Cardiac septum (tissue), 1 donor: ENCODE measurements at regions not wholly inside any gene's neighbourhood (a gene's known extent, or its start where the extent isn't known, plus 50 kb on each side); places are given as distances from the start of the nearest gene placed in this dataset.

Experiments
- DNase-seq: peaks from one replicate; pipeline ENCODE4 v3.0.0-alpha.2; 2020; ENCODE audit warnings: low spot score
- intact Hi-C: fragments of 100-400 bp; cut with DNase I; formaldehyde crosslinking; loops from one replicate; pipeline ENCODE4 v1.14.0; 2022
- donor health status: DM: no; HTN: no; CAD: no.

DNA sequence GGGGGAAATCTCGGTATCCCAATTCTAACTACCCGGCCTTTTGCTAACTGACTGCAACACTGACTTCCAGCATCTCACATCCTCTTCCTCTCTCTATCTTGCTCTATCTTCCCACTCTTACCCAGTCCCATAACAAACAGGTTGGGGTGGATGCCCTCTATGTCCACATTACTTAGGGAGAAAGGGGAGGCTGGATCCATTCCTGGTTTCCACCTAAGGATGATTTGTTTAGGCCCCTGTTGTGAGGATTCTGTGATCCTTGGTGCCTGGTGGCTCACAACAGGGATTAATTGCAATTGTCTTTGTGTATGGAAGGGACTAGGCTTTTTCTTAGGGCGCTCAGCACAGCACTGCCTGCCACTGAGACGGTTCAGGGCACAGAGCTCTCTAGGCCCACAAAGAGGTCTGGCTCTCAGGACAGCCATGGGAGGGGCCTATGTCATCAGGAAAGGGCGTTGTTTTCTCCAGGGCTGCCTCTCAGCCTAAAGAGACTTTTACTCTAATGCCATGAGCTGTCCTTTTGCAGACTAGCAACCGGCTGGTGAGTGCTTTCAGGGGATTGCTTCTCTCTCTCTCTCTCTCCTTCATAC, 612.1 kb upstream of the SALL1 start:
- intact Hi-C loops: no loop called here
- no peak for DNase-seq

GRCh38 chr16:51762081-51762996, 611.3 kb upstream of the SALL1 start:
- no peak for DNase-seq
- intact Hi-C loops: no loop called here

DNA sequence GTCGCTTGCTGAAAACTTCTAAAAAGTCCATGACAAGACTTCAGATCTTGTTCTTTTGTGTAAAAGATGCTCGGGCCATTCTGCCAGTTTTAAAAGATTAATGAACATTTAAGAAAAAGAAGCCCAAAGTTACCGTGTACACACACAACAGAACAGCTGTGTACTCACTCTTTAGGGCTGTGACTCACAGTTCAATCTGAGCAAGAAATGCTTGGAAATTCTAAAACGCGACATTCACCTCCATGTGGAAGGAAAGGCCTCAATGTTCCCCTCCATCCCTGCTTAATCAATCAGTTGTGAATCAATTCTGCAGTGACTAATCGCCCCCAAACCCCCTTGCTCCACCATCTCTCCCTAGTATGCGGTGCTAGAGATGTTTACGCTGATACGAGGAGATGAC, 609.9 kb upstream of the SALL1 start:
- DNase-seq: no peak

GRCh38 chr16:51759999-51760398, 608.9 kb upstream of the SALL1 start:
- intact Hi-C loops: no loop called here
- DNase-seq: no peak

More for the DNA sequence above, 609.9 kb upstream of the SALL1 start:
- intact Hi-C loops: no loop called here

DNA sequence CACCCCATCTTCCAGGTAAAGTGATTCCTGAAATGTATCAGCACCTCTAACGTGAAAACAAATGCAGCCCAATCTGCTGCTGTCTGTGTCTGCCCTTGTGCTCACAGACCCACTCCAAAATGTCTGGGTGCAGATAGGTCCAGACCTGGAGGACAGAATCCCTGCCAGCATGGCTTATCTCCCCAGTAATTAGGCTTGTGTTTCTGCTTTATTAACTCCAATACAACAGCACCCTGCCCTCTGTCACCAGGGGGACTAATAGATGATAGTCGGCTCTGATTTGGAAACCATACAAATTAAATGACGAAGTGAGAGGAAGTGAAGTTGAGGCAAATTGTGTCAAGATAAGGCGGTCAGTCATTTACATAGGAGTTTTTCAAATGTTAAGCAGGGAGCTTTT, 608.3 kb upstream of the SALL1 start:
- intact Hi-C loops: no loop called here
- no peak for DNase-seq

DNA sequence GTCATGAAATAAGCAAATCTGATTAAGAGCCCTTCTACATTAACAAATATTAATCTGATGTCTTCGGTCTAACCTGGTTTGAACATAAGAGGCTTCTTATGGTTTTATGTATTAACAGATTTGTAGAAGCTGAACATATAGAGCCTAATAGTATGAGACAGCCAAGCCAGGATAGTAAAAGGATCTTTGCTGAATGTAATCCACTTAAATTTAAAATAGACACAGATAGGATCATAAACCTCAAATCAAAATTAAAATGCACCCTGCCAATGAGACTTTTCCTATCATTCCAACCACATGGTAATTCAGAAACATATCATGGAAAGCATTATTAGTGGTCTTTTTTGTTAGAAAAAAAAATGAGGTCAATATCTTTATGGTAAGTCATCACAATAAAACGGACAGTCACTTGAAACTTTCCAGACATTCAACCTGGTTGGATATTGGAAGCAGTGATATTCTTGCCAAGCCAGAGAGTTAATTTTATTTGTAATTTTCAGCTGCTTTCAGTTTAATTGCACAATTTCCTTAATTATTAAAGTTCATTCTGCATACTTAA, 606.9 kb upstream of the SALL1 start:
- intact Hi-C loops: no loop called here
- DNase-seq: no peak

- intact Hi-C loops: no loop called here
- no peak for DNase-seq
Observed at GRCh38 chr16:51757505-51757904, 606.4 kb upstream of the SALL1 start.

DNA sequence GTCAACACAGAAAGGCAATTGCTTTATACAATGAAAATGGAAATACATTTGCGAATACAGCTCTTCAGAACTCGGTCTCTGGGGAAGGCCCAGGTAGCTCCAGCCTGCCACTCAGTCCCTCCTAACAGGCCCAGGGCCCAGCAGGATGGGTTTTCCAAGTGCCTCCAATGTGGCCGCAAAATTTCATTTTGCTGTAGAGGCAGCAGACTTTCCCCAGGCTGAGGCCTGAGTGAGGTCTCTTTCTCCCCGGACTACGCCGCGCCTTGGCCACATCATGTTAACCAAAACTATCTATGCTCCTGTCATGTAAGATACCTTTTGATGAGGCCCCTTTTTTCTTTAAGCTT, 606.0 kb upstream of the SALL1 start:
- no peak for DNase-seq
- intact Hi-C loops: no loop called here

GRCh38 chr16:51756447-51757123, 605.5 kb upstream of the SALL1 start:
- intact Hi-C loops: no loop called here
- DNase-seq: no peak

- intact Hi-C loops: no loop called here
- DNase-seq: no peak
Observed at GRCh38 chr16:51755577-51756355, 604.7 kb upstream of the SALL1 start.

DNA sequence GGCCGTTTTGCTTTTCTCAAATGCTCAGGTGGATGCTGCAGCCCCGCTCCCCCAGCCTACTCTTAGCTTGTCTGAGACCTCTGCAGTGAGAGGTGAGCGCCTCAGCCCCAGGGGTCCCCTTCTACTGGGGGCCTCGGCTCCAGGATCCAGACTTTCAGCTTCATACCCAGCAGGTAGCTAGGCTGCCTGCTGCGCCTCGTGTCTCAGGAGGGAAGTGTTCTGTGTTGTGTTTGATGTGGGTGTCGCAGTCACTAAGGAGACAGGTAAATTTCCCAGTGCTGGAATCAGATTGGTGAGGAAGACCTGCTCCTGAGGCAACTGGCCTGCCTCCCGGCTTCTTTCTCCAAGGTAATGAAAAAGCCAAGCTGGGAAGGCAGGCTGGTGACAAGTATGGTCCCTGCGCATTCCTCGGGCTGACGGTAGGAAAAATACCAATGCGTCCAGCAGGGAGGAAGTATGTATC, 604.0 kb upstream of the SALL1 start:
- intact Hi-C loops: no loop called here
- DNase-seq: no peak

- DNase-seq: no peak
- intact Hi-C loops: no loop called here
Observed at GRCh38 chr16:51753467-51754127, 602.5 kb upstream of the SALL1 start.

GRCh38 chr16:51752438-51752995, 601.4 kb upstream of the SALL1 start:
- intact Hi-C loops: no loop called here
- DNase-seq: no peak

DNA sequence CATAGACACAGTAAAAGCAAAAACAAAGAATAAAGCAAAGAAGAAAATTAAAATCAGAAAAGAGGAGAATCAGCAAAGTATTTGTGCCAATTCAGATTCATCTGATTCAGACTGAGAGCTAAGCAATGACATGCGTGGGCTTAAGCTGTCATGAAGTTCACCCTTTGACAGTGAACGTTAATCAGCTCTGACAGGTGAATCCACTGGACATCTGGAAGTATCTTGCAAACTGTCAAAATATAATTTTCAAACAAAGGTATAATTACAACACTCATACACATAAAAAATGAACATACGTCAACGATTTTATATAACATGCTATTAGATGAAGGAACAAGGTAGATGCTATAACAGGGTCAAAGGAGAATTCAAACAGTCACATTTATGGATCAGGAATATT, 596.3 kb upstream of the SALL1 start:
- no peak for DNase-seq
- intact Hi-C loops: no loop called here

GRCh38 chr16:51734220-51734619, 583.1 kb upstream of the SALL1 start:
- no peak for DNase-seq
- intact Hi-C loops: no loop called here

- intact Hi-C loops: no loop called here
- no peak for DNase-seq
Observed at GRCh38 chr16:51733181-51733580, 582.1 kb upstream of the SALL1 start.

GRCh38 chr16:51731160-51731559, 580.1 kb upstream of the SALL1 start:
- no peak for DNase-seq
- intact Hi-C loops: no loop called here

DNA sequence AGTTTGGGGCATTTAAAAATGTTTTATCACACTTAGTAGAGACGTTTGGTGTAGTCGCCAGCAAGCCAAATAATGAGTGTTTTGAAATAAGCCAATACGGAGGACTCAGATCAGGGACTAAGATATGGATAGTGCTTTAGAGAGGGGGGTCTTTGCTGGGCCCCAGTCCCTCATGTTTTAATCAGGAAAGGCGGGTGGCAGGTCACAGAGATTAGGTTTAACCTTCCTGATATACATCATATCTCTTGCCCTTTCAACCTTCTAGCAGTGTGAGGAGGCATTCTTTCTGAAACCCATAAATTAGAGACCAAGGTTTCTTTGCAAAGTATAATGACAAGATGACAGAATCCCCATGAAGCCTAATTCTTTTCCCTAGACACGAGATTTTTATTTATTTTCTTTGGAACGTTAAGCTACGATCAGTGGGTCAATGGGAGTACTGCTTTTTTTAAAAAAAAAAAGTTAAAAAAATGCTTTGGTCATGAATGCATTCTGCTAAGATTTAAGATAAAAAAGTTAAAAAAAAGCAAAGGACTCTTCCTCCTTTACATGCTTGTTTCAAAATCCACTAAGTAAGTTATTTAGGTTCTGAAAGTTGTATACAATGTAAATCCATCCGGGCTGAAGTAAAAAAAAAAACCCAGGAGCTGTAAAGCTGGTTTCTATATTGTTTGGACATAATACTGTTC, 572.1 kb upstream of the SALL1 start:
- DNase-seq: no peak
- intact Hi-C loops: no loop called here
